HG03108 (cell line): ENCODE measurements at regions not wholly inside any gene's neighbourhood (a gene's known extent, or its start where the extent isn't known, plus 50 kb on each side); places are given as distances from the start of the nearest gene placed in this dataset.
A peak's percentile ranks its signal among the peaks of the same experiment; 100 is the strongest.

ENCODE experiments used
- ATAC-seq: cut with Tn5 transposase; IDR thresholded peaks from one replicate; pipeline ENCODE4 v1.9.1; 2021; ENCODE audit warnings: moderate library complexity; ENCODE audit not compliant: unreplicated experiment

DNA sequence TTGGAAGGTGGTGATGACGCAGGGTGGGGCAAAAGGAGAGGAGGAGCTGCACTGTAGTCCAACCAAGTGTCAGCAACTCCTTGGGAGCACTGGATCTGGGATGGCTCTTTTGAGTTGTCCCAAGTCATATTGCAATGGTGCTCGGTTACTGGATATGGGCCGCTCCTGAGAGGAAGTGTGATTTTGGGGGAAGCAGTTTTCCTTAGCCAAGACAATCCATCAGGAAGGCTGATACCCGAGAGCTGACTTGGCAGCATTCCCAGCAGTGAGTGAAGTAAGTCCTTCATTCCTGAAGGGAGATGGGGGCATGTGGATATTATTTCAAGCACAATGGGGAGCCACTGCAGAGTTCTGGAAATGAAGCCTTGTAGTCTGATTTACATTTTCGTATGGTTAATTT, 354.1 kb downstream of the RFPL4B start:
- ATAC-seq = no peak

DNA sequence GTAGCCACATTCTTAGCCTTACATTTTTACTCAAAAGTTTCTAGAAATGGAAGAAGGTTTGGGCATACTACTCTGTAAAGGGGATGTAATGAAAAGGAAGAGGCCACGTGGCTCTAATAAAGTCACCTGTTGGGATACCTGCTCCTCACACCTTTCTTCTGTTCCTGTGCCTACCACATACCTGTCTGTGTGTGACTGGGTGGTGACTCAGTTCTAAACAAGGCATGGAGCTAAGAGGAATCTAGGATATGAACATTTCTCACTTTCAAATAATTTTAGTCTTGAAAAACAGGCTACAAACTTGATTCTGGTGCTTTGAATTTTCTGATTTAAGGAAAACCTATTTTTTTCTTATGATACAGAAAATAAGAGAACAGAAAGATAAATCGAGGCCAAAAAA, 363.6 kb downstream of the RFPL4B start:
- no peak for ATAC-seq

- no peak for ATAC-seq
Measured at GRCh38 chr6:112713402-112713801, 366.3 kb downstream of the RFPL4B start.

GRCh38 chr6:112717401-112717800, 370.3 kb downstream of the RFPL4B start:
- no peak for ATAC-seq

GRCh38 chr6:112717856-112718255, 370.7 kb downstream of the RFPL4B start:
- ATAC-seq = no peak

GRCh38 chr6:112725541-112726085, 378.5 kb downstream of the RFPL4B start:
- ATAC-seq = no peak

DNA sequence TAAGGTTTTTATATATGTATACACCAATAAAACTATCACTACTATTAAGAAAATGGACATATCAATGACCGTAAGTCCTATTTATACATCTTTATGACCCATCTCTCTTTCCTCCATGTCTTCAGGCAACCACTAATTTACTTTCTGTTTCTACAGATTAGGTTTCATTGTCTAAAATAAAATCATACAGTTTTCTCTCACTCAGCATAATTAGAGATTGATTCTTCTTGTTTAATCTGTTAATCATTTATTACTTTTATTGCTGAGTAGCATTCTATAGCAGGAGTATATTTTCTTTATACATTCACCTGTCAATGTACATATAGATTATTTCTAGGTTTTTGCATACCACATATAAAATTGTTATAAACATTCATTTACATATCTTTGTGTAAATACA, 388.0 kb downstream of the RFPL4B start:
- ATAC-seq = no peak

DNA sequence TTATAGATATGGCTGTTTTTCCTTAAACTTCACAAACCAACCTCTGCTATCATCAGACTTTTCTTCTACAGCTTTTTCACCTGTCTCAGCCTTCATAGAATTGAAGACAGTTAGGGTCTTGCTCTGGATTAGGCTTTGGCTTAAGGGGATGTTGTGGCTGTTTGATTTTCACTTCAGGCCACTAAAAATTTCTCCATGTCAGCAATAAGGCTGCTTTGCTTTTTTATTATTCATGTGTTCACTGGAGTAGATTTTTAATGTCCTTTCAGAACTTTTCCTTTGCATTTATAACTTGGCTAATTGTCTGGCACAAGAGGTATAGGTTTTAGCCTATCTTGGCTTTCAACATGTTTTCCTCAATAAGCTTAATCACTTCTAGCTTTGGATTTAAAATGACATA, 392.6 kb downstream of the RFPL4B start:
- ATAC-seq = no peak

DNA sequence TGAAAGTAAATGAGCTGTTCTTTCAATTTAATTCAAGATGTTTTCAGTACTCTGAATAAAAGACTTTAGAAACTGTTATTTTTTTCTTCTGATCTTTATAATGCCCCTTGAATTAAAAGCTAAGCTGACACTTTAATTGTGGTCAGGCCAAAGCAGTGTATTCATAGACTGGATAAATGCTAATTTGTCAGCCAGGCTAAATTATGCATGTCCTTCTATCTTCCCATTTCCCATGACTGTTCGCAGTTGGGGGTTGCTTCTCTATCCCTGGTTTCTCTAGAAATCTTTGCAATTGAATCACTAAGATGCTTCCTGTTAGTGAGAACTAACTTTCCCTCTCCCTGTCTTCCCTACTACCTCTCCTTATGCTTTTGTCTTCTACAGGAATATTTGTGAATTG, 396.2 kb downstream of the RFPL4B start:
- ATAC-seq = no peak

DNA sequence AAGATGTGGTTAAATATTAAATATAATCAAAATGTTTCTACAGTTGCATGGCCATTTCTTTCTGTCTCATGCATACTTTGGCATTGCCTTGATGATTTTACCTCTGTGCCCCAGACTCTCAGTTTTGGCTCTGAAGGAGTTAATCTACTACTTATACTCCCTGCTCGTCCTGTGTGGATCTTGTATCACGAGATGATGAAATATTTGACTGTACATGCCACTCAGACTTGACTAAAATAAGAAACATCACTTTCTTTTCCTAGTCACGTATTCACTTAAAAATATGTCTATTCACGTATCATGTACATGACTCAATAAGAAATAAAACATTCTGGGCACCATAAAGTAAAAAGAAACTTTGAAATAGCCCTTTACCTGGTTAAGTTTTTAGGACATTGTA, 397.7 kb downstream of the RFPL4B start:
- ATAC-seq = no peak

- ATAC-seq = no peak
Measured at GRCh38 chr6:112745765-112746164, 398.6 kb downstream of the RFPL4B start.

DNA sequence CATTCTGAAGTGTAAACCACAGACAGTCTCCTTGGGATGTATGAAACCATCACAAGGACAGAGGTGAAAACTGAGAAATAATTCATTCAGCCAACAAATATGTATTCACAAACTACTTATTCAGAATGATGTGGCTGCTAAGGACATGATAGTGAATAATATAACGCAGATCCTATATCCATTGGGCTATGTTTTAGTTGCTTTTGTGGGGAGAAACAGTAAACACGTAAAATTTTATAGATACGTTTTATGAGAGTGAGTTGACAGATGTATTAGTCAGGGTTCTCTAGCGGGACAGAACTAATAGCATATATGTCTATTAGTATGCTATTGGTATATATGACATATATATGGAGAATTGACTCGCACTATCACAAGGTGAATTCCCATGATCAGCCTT, 402.5 kb downstream of the RFPL4B start:
- ATAC-seq = no peak

GRCh38 chr6:112752305-112752704, 405.2 kb downstream of the RFPL4B start:
- ATAC-seq = no peak

DNA sequence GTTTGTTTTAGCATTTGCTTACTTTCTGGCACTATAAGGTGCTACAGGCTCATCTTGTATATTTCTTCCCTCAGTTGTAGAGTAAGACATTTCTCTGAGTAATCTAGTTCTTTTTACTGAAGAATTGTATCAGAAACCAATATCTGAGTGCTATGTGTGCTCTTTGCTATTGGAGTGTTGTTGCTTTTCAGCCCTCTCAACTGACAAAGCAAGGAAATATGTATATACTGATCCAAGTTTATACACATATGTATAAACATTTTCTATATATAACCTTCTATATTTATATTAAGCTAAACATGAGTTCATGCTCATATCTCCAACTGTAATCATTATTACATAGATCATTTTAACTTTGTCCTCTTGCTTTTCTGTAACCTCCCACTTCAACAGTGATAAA, 405.7 kb downstream of the RFPL4B start:
- ATAC-seq = no peak

DNA sequence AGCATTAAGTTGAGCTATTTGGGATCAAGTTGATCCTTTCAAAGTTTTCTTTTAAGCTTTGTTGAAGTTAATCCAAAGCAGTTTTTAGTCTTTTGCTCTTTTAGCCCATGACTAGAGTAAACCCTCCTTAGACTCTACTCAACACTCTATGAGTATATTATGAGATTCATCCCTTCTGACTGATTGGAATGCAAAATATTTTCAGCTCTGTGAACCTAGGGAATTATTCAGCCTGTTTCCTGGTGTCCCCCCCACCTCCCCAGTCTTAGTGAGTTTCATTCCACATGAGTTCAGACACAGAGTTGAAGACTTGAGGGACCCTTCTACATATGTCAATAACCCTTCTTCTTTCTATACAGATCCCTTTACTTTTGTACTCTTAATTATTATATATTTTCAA, 413.7 kb downstream of the RFPL4B start:
- no peak for ATAC-seq

GRCh38 chr6:112761740-112762139, 414.6 kb downstream of the RFPL4B start:
- no peak for ATAC-seq

DNA sequence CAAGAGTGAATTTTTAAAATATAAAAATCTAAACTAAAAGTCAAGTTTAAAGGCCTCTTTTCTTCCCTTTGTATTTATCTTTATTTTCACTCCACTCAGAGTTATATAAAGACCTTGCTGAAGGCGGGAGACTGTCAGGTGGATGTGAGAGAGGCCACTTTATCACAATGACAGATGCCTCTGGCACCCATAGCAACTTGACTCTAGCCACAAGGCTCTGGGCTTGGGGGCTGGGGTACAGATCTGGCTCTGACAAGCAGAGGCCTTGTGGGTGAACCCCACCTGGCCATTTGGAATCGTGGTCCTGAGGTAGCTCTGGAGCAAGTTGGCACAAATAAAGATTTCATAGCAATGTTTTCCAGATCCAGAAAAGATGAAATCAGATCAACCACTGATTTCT, 417.2 kb downstream of the RFPL4B start:
- no peak for ATAC-seq

DNA sequence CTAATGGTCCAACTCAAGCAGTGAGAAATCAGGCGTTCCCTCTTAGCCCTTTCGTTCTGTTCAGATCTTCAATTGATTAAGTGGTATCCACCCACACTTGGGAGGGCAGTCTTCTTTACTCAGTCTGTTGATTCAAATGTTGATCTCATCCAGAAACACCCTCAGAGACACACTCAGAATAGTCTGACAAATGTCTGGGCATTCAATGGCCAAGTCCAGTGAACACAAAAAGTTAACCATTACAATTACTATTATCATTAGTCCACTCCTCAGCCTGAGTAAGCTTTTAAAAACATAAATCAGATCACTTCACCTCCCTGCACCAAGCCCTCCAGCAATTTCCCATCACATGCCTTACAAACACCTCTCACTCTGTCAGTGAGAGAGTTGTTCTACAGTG, 423.2 kb downstream of the RFPL4B start:
- ATAC-seq = no peak

DNA sequence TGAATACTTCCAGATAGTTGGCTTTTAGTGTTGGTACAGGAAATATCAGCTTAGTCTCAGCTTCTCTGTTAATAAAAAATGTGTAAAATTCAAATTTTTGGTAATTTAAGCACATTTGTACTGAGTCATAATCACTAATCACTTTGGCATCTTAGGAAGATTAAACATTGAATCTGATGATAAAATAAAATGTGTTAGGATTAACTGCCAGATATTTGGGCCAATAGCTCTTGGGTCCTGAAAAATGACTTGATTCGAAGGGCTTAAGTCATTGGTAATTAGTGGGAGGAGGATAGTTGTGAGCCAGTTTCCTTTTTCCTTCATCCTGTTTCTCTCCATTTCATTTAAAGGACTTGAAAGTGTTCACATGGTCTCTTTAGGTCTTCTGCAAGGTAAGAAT, 426.1 kb downstream of the RFPL4B start:
- no peak for ATAC-seq

DNA sequence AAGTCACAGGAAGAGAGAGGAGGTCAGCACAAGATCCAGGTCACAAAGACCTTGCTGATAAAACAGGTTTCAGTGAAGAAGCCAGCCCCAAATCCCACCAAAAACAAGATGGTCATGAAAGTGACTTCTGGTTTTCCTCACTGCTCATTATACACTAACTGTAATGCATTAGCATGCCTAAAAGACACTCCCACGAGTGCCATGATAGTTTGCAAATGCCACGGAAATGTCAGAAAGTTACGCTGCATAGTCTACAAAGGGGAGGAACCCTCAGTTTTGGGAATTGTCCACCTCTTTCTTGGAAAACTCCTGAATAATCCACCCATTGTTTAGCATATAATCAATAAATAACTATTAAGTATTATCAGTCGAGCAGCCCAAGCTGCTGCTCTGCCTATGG, 427.2 kb downstream of the RFPL4B start:
- ATAC-seq = no peak

- ATAC-seq = peak; percentile 91
Measured at GRCh38 chr6:112780498-112781096, 433.5 kb downstream of the RFPL4B start.

- ATAC-seq = no peak
Measured at GRCh38 chr6:112781241-112781640, 434.1 kb downstream of the RFPL4B start.

GRCh38 chr6:112785408-112785807, 438.3 kb downstream of the RFPL4B start:
- no peak for ATAC-seq
